Activated CD8-positive, alpha-beta memory T cell treated with anti-CD3 and anti-CD28 coated beads for 48 hours (primary cell): ENCODE measurements at regions not wholly inside any gene's neighbourhood (a gene's known extent, or its start where the extent isn't known, plus 50 kb on each side); places are given as distances from the start of the nearest gene placed in this dataset.

Experiments used
- DNase-seq, 3 experiments: peaks; one replicate each; pipeline ENCODE4 v3.0.0-alpha.2; 2020; ENCODE audit warnings: low read depth in 2 of 3, low spot score in 2 of 3

DNA sequence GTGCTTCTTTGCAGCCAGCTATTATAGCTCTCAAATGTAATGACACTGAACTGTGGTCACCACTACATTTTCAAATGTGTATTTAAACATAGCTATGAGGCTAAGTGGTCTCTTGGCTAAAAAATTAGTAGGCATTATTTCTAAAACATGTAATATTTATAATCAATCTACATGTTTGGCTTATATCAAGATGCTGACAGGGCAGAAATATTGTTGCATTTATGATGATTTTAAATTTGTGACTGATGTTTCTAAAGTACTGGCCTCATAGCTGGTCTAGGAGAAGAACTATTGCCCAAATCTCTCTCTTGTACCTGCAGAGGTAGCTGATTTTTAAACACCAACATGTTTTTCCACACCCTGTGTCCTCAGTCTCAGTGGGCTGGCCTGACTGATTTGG lies 298.2 kb downstream of the PAX1 start:
- DNase-seq: no peak

DNA sequence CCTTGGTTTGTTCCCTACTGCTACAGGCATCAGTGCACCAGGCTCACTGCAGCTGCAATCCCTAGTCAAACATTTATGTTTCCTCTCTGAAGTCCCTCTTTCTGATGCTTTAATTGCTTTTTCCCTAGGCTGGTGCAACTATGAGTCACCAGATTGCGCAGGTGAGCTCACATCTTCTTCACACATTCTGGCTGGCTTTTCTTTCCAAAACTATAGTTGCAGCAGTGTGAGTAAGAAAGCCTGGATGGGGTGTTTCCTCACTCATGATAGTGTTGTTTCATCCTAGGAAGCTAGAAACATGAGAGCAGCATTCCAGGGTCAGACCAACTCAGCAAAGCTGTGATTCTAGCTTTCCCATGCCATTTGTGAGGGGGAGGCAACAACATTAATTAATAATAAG lies 296.4 kb downstream of the PAX1 start:
- no peak for DNase-seq

DNA sequence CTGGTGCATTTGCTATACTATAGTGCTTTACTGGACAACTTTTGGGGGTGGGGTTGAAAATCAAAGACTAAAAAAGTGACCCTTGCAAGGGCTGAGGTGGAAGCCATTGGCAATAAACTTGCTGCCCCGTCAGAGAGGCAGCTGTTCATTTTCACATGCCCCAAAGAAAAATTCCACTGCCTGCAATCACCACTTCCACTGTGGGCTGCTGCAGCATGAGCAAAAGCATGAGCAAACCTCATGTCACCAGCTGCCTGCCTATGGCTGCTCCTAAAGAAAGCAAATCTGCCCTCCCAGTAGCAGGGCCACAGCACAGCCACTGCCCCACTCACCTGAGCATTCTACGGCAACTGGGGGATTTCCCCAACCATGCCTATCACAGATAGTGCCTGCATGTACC lies 290.0 kb downstream of the PAX1 start:
- DNase-seq: no peak

DNA sequence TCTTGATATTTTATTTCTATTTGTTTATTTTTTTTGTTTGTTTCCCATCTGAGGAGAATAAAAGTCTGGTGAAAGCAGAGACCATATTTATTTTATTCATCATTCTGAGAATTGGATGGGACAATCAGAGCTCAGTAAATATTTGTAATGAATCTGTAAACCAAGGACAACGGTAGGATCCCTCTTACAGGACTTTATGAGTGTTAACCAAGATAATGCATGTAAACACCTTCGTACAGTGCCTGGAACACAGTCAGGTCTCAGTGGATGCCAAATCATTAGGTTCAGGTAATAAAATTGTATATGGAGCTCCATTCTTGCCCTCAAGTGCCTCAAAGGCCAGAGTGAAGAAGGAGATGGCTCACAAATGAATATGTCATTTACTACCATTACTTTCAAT lies 288.7 kb downstream of the PAX1 start:
- no peak for DNase-seq

DNA sequence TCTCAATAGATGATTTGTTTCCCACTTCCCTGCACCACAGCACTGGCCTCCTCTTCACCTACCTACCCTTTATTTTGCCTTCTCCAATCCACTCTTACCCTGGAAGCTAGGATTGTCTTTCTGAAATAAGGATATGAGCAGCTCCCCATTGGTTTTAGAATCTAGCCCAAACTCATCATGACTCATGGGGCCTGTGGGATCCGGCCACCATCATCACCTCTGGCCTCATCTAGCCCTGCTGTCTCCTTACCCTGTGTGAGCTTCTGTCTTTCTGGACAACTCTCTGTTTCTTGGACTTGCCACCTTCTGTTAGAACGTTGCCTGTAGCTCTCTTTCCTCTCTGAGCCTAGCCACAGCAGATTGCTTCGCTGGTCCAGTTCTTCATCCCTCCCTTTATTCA lies 277.1 kb downstream of the PAX1 start:
- DNase-seq: no peak

DNA sequence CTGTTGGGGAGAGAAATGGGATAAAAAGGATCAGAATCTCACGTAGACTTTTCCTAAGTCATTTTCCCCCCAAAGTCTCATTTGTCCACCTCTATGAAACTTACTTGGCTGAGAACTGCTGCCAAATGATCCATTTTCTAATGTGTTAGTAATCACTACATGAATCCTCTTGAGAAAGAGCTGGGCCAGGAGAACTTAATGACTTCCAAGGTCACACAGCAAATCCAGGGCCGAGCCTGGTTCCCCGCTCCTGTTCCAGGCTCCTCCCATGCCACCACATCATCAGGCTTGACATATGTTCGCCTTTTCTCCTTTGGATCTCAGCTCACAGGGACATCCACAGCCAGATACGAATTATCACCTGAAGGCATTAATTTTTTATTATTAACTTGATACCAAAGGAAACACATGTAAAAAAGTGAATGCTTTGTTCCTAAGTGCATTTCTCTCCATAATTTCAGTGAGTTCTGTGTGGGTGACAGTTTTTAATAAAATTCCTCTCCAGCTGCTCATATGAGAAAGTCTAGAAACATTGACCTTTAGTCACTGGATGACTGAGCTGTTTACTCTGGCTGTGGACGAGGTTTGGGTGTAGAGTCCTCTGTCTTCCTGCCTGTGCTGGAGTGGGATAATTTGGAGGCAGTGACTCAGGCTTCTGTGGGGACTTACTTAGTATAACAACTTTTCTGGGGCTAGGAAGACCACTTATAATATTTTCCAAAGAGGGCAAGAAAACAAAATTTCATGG lies 276.3 kb downstream of the PAX1 start:
- DNase-seq: no peak

DNA sequence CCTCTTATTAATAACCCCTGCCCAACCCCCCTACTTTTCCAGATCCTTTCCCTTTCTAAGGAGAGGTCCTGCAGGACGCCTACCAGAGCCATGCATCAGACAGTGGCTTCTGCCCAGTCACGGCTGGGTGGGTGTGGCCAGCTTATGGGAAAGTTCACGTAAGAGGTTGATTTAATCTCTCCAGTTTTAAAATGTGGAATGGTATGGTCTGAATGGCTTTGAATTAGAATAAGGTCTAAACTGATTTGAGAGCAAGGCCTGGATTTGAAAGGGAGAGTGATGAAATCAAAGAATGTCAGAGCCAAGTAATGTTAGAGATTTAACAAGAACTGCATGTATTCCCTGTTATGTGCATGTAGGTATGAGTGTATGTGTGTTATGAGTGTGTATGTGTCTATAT lies 275.7 kb downstream of the PAX1 start:
- no peak for DNase-seq

DNA sequence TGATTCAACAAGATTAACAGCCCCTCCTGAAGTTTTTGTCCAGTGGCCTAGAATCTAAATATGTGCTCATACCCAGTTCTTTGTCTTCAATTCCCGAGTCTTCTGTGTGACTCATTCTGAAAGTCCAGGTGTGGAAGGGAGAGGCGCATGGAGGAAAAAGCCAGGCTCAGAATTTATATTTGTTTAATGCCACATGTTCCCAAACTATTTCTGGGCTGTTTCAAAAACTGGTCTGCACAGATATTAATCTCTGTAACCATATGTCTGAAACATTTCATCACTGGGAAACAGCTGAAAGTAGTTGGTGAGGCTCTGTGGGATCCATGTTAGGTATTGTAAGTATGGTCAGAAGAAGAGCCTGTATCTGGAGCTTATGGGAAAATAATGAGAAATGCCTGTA lies 266.0 kb downstream of the PAX1 start:
- no peak for DNase-seq

DNA sequence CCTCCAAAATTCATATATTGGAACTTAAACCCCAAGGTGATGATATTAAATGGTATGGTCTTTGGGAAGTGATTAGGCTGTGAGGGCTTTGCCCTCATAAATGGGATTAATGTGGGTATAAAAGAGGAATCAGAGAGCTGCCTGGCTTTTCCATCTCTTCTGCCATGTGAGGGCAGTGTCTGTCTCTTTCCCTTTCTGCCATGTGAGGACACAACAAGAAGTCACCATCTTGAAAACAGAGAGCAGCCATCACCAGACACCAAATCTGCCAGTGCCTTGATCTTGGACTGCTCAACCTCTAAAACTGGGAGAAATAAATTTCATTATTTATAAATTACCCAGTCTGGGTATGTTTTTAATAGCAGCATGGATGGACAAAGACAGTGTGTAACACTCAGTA lies 263.0 kb downstream of the PAX1 start:
- no peak for DNase-seq

DNA sequence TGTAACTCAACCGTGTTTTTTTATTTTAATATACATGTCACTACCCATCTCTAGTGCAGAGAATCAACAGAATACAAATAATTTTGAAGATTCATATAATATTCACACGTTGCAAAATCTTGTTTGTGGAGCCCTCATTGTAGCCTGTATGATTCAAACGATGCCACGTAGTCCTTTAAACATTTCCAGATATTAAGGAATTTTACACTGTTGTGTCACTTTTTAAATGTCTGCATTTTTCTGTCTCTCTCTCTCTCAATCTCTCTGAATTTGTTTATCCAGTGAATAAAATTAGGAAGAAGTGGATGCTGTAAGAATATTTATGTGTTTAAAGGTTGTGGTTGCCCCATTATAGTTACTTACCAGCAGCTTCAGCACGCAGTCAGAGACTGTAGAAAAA lies 262.0 kb downstream of the PAX1 start:
- DNase-seq: no peak

DNA sequence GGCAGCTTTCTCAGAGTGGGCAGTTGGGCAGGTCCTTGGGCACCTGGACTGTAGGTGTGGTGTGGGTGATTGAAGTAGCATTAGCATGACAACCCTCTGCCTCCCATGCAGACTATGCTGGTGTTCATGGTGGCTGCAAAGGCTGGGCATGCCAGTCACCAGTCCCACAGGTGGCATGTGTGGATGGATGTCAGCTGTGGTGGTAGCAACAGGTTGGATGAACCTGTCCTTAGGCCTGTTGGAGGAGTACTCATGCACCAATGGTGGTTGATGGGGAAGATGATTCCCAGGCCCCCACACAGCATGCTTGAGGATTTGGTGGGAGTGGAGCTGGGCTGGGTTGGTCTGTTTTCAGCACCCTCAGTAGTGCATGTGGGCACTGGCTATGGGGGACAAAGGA lies 251.1 kb downstream of the PAX1 start:
- DNase-seq: no peak

DNA sequence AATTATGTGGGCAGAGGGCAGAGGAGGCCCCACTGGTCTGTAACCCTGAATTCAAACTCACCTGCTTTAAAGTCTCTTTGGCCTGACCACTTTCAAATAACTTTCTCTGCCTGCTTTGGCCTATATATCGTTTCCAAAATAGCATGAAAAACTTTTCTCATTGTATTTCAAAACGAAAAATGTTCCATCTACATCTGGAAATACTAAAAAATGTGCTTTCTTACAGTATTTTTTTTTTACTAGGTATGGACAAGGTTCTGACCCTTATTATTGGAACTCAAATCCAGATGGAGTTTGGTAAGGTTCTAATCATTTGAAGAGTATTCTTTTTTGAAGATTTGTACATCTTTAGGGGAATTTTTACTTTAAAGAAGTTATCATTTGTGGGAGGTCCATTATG lies 241.9 kb downstream of the PAX1 start:
- DNase-seq: no peak

DNA sequence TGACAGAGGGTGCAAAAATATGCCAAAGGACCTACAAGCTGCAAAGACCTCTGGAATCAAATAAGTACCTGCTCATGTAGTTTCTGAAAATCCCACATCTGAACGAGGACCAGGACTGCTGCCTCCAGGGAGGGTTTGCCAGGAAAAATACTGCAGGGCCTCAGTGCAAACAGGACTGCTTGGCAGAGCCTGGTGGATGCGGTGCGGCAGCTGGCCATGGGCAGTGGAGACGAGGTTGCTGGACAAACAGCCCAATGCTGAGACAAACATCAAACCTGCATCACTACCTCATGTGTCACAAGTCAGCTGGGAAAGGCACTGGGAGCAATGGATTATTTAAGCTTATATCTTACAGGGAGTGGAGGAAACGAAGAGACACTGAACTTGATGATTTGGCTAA lies 238.8 kb downstream of the PAX1 start:
- DNase-seq: no peak

DNA sequence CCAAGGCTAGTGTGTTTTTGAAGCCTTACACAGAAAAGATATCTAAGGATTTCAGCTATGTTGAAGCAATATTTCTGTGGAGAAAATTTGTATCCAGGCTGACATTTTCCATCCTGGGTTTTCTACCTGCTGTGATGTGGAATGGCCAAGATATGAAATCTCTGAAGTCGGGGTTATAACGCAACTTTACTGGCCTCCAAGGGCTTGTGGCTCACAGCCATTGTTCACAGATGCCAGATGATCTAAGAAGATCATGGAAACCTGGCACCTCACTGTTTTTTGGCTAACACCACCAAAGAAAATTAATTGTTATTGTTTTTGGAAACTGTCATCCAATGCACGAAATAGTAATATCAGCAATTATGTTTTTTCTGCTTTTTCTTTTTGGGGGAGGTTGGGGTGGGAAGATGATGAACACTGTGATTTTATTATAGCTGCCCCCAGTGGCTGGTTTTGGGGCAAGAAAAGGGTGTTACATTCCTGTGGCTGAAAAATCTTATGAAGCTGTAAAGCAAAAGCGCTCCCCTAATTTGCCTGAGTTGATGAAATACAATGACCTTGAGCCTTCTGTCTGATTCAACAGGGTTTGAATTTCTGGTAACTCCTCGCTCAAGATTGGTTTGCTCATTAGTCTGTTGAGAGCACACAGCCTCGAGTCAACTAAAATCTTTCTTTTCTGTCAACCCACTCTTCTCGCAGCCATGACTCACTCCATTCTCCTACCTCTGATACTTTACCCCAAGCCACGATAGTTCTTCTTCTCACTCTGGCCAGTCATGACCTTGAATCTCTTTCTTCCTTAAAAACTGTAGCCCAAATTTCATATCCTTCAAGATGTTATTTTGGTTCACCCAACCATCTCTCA lies 236.7 kb downstream of the PAX1 start:
- DNase-seq: no peak

DNA sequence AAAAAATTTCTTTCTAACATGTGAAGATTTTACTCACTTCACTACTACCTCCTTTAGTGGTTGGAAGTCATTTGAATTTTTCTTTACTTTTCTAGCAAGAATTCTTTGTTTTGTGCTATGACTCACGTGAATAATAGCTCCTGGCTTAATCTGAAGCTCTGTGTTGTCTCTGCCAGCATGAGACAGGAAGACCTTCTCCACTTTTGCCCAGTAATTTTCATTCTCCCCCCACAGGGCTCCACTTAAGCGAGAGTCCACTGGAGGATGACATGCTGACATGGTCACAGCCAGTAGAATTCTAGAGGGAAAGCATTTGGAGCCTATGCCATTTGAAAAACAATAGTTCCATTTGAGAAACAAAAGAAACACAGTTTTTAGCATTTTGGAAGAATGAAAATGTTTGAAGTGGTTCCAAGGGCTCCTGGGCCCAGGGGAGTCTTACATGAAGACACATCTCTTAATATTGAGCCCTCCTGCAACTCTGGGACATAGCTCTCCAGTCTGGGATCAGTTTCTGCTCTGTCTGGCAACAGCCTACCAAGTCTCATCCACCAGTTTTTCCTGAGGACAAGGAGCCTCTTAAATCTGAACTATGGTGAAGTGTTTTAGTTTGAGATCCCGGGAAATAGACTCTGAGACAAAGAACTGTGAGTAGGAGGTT lies 231.4 kb downstream of the PAX1 start:
- no peak for DNase-seq

DNA sequence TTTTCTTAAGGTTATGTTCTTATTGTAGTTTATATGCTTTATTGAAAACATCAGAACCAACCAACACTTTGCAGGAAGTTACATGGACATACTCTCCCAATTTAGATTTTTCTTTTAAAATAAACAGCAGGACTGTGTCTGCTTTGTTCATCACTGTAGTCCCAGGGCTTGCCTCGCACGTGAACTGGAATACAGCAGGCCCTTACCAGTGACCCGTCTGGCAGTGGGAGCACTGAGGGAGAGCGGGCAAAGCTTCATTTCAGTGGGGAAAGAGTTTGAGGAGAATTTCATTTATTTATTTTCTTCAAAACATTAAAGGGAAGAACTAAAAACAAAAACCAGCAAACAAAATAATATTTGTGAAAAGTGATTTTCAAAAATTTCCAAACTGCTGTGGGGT lies 230.8 kb downstream of the PAX1 start:
- no peak for DNase-seq

DNA sequence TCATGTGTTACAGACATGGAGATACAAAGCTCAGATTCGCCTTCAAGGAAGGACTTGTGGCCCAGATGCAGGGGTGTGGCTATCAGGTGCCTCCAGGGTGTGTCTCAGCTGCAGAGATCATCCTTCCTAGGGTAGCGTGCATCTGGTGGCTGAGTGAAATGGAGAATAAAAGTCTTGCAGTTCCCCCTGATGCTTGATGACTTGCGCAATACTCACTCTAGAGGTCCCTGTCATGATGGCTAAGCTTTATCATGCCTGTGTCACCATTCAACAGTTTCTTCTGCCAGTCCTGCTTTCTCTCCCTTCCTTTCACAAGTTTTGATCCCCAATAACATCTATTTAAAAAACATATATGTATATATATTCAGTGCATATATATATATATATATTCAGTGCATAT lies 228.1 kb downstream of the PAX1 start:
- DNase-seq: no peak

DNA sequence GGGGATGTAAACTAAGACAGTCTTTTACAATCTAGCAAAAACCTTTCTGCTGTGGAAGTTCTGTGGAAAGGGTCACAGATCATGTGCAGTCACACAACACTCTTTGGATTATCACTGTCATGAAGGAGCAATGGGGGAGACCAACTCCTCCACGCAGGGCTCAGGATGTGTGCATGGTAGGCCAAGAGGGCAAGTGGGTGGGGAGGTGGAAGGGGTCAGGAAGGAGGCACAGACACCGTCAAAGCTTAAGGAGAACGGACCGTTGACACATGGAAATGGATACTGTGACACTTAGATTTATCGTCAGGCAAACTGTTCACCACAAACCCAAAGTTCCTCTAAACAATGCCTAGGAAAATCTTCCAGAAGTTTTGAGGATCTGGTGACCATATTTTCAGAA lies 215.8 kb downstream of the PAX1 start:
- DNase-seq: no peak

DNA sequence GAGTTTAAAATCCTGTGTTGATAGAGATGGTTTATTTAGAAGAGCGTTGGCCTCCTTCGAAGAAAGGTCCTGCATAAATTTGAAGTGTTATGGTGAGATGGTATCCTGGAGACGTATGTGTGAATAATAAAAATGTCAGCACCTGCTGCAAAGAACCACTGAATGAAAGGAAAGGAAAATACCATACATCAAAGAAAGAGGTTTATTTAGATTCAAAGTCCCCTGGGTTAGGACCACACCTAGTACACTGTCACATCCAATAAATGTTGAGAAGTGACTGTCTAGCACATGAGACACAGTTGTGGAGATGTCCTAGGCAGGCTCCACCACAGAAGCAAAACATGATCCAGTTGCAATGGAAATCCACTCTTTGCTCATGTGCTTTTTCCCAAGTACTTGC lies 214.7 kb downstream of the PAX1 start:
- no peak for DNase-seq

DNA sequence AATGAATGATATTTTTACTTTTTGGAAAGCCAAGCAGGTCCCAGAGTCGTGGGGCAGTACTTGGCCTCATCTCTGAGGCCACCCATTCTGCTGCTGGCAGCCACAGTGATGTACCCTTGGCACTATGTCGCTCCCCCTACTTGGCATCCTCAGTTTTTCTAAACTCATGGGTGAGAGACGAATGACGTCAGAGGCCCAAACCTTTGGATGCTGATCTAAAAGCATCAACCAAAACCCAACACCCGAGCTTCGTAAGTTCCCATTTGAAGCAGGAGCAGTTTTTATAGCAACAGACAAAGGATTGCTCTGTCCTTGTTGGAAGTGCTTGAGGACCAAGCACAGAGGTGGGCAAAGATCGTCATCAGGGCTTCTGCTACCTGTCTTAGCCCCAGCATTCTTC lies 212.9 kb downstream of the PAX1 start:
- DNase-seq: no peak

DNA sequence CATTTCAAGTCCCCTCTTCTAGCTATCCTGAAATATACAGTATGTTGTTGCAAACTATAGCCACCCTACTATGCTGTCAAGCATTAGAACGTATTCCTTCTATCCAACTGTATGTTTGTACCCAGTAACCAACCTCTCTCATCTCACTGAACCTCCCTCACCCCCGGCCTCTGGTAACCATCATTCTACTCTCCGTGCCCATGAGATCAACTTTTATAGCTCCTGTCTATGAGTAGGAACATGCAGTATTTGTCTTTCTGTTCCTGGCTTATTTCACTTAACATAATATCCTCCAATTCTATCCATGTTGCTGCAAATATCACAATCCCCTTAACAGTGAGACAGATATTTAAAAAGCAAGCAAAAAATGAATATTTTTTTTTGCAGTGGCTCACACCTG lies 196.9 kb downstream of the PAX1 start:
- DNase-seq: no peak
